NOMO-1 treated with dmso at 0.1 percent for 144 hours (cell line): ENCODE measurements at regions not wholly inside any gene's neighbourhood (a gene's known extent, or its start where the extent isn't known, plus 50 kb on each side); places are given as distances from the start of the nearest gene placed in this dataset.

Experiments
- DNase-seq: peaks from one replicate; lab custom pipeline; 2025; ENCODE audit not compliant: unreplicated experiment; lab: John Stamatoyannopoulos, UW

- DNase-seq = no peak
Measured at GRCh38 chr15:46595016-46595415, 960.2 kb downstream of the SQOR start.

- no peak for DNase-seq
Measured at GRCh38 chr15:46607077-46607476, 972.2 kb downstream of the SQOR start.

GRCh38 chr15:46616033-46616432 is 981.2 kb downstream of the SQOR start:
- no peak for DNase-seq

GRCh38 chr15:46617507-46617906 is 982.7 kb downstream of the SQOR start:
- no peak for DNase-seq

GRCh38 chr15:46618984-46619383 is 984.2 kb downstream of the SQOR start:
- no peak for DNase-seq

GRCh38 chr15:46620392-46621013 is 985.7 kb downstream of the SQOR start:
- no peak for DNase-seq

- no peak for DNase-seq
Measured at GRCh38 chr15:46622851-46623250, 988.0 kb downstream of the SQOR start.

GRCh38 chr15:46636206-46636605 is 1001.4 kb downstream of the SQOR start:
- no peak for DNase-seq

- DNase-seq = no peak
Measured at GRCh38 chr15:46644501-46645481, 1010.0 kb downstream of the SQOR start.

- no peak for DNase-seq
Measured at GRCh38 chr15:46646490-46646889, 1011.7 kb downstream of the SQOR start.

- DNase-seq = no peak
Measured at GRCh38 chr15:46647046-46647445, 1012.2 kb downstream of the SQOR start.

GRCh38 chr15:46652266-46652665 is 1017.4 kb downstream of the SQOR start:
- DNase-seq = no peak

GRCh38 chr15:46654993-46655392 is 1020.2 kb downstream of the SQOR start:
- DNase-seq = no peak

GRCh38 chr15:46660096-46660842 is 1025.4 kb downstream of the SQOR start:
- no peak for DNase-seq

GRCh38 chr15:46670258-46670657 is 1035.4 kb downstream of the SQOR start:
- no peak for DNase-seq

- no peak for DNase-seq
Measured at GRCh38 chr15:46671336-46671735, 1036.5 kb downstream of the SQOR start.

GRCh38 chr15:46672041-46672440 is 1037.2 kb downstream of the SQOR start:
- DNase-seq = no peak

- no peak for DNase-seq
Measured at GRCh38 chr15:46676233-46677206, 1040.8 kb upstream of the SEMA6D start.

- no peak for DNase-seq
Measured at GRCh38 chr15:46677491-46677890, 1039.8 kb upstream of the SEMA6D start.

- no peak for DNase-seq
Measured at GRCh38 chr15:46681901-46682300, 1035.4 kb upstream of the SEMA6D start.
